Vagina (tissue), 2 donors: ENCODE measurements at regions not wholly inside any gene's neighbourhood (a gene's known extent, or its start where the extent isn't known, plus 50 kb on each side); places are given as distances from the start of the nearest gene placed in this dataset.

Experiments
- DNase-seq, 2 donors: peaks; one replicate each; pipeline ENCODE4 v3.0.0-alpha.2; 2017; ENCODE audit errors: extremely low spot score in 2 of 2
- H3K27ac ChIP-seq: fragments of 200-600 bp; sonication (generic); one replicate; pipeline ENCODE4 v1.5.1; 2019
- H3K27me3 ChIP-seq: fragments of 200-600 bp; sonication (generic); one replicate; pipeline ENCODE4 v1.5.1; 2019
- H3K36me3 ChIP-seq, 2 donors: fragments of 200-600 bp; sonication (generic); one replicate each; pipeline ENCODE4 v1.5.1; 2017 to 2019
- H3K4me1 ChIP-seq: fragments of 200-600 bp; sonication (generic); one replicate; pipeline ENCODE4 v1.5.1; 2019
- H3K4me3 ChIP-seq, 2 donors: fragments of 200-600 bp; sonication (generic); 1 replicate in 1 of 2; 2 replicates in 1 of 2; pipeline ENCODE4 v1.5.1; 2016 to 2019
- H3K9me3 ChIP-seq: fragments of 200-600 bp; sonication (generic); one replicate; pipeline ENCODE4 v1.5.1; 2019
- POLR2A ChIP-seq, 2 donors: fragments of 450-650 bp; IDR thresholded peaks; one replicate each; pipeline ENCODE4 v1.6.1; 2017; ENCODE audit warnings: antibody characterized with exemption in 2 of 2, mild to moderate bottlenecking in 2 of 2, moderate library complexity in 2 of 2
- POLR2AphosphoS5 ChIP-seq, 2 donors: sonication (generic); formaldehyde crosslinking; IDR thresholded peaks; one replicate each; pipeline ENCODE4 v1.9.0; 2017; ENCODE audit warnings: antibody characterized with exemption in 2 of 2, mild to moderate bottlenecking in 2 of 2, low read depth in 1 of 2; ENCODE audit not compliant: insufficient read depth in 1 of 2
- intact Hi-C: fragments of 100-400 bp; cut with DNase I; formaldehyde crosslinking; loops from one replicate; pipeline ENCODE4 v1.15.1; 2023
- TF ChIP-seq, protein P1 (sequence below), 3 experiments: fragments of 450-650 bp in 2 of 3; fragments of 200-600 bp in 1 of 3; sonication (generic) in 1 of 3; IDR thresholded peaks; one replicate each; pipeline ENCODE4 v1.5.1; 2017 to 2019; ENCODE audit warnings: antibody characterized with exemption in 3 of 3, mild to moderate bottlenecking in 2 of 3, moderate library complexity in 2 of 3

DNA sequence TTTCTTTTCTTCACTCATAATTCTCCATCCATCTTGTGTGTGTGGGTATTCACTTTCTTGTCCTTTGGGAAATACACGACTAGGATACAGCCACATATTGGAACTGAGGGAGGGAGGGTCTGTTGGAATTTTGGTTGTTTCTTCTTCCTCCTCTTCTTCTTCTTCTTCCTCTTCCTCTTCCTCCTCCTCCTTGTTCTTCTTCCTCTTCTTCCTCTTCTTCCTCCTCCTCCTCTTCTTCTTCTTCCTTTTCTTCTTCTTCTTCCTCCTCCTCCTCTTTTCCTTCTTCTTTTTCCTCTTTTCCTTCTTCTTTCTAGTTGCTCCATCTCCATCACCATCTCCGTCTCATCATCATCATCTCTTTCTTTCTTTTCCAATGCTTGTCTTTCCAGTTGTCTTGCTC is 1307.3 kb upstream of the ZEB2 start:
- Histone ChIP-seq H3K27ac (no peak overlapping the region), H3K4me3 (no peak overlapping the region), H3K27me3 (no peaks in the 10 kb centered on the region), H3K9me3 (no peaks in the 10 kb centered on the region), H3K4me1 (no peaks in the 10 kb centered on the region), H3K36me3 (no peaks in the 10 kb centered on the region)
- intact Hi-C loops, result no loop called here
- TF ChIP-seq POLR2AphosphoS5 (IDR thresholded peaks at IDR 0.05; ENCODE audit: insufficient read depth in 1 of 2, low read depth in 1 of 2) (no peak), POLR2A (IDR thresholded peaks at IDR 0.05) (no peak)
- TF ChIP-seq, protein P1, sequence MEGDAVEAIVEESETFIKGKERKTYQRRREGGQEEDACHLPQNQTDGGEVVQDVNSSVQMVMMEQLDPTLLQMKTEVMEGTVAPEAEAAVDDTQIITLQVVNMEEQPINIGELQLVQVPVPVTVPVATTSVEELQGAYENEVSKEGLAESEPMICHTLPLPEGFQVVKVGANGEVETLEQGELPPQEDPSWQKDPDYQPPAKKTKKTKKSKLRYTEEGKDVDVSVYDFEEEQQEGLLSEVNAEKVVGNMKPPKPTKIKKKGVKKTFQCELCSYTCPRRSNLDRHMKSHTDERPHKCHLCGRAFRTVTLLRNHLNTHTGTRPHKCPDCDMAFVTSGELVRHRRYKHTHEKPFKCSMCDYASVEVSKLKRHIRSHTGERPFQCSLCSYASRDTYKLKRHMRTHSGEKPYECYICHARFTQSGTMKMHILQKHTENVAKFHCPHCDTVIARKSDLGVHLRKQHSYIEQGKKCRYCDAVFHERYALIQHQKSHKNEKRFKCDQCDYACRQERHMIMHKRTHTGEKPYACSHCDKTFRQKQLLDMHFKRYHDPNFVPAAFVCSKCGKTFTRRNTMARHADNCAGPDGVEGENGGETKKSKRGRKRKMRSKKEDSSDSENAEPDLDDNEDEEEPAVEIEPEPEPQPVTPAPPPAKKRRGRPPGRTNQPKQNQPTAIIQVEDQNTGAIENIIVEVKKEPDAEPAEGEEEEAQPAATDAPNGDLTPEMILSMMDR (IDR thresholded peaks at IDR 0.05), result no peak
- DNase-seq, result no peak

DNA sequence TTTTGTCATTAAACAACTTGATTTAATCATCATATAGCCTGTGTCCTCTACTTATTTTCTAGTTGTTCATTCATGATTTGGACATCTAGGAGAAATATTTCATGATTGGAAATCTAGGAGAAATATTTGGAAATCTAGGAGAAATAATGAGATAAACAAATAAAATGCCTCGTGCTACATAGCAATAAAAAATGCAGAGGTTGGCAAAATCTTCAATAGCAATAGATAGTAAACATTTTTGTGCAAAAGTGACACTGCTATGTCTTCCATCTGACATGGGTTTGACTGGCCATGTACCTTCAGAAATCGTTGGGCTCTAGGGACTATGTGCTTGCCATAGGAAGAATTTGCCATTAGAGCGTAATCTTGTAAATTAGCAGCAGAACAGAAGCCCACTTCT is 1304.5 kb upstream of the ZEB2 start:
- H3K4me1 ChIP-seq, result no peaks in the 10 kb centered on the region
- H3K27ac ChIP-seq, result no peak overlapping the region
- H3K4me3 ChIP-seq, result no peak overlapping the region
- H3K9me3 ChIP-seq, result no peaks in the 10 kb centered on the region
- no peaks in the 10 kb centered on the region for H3K36me3 ChIP-seq
- DNase-seq, result no peak
- no peaks in the 10 kb centered on the region for H3K27me3 ChIP-seq
- TF ChIP-seq POLR2AphosphoS5 (IDR thresholded peaks at IDR 0.05; ENCODE audit: insufficient read depth in 1 of 2, low read depth in 1 of 2) (no peak), POLR2A (IDR thresholded peaks at IDR 0.05) (no peak)
- TF ChIP-seq, protein P1 (IDR thresholded peaks at IDR 0.05), result no peak
- intact Hi-C loops, result no loop called here

DNA sequence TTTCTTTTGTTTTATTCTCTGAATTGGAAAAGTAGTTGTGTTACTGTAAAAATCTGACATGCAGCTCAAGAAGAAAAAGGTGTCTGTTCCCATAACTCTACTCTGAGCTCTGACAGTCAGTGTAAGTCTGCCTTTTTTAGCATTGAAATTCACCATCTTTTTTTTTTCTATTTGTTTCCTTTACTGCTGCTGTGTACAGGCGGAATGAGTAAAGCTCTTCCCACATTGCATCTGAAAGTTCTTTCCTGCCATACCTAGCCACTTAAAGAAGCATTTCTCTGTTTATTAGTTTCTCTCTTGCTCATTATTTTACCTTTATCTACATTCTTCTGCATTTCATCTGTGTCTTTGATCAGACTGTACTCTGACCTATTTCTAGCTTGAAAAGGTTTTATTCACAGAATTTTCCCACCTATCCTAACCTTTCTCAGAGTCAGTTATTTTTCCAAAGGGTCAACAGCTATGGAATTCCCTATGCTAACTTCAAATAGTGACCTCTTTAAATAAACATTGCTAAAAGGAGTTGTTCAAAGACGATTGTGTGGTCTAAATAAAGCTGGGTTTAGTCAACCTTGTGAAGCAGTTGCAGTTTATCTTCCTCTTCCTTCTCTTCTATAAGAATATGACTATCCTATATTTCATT is 1303.1 kb upstream of the ZEB2 start:
- Histone ChIP-seq H3K4me1 (no peaks in the 10 kb centered on the region), H3K27me3 (no peaks in the 10 kb centered on the region), H3K27ac (no peak overlapping the region), H3K36me3 (no peaks in the 10 kb centered on the region), H3K9me3 (no peaks in the 10 kb centered on the region), H3K4me3 (no peak overlapping the region)
- TF ChIP-seq, protein P1 (IDR thresholded peaks at IDR 0.05), result no peak
- TF ChIP-seq POLR2AphosphoS5 (IDR thresholded peaks at IDR 0.05; ENCODE audit: insufficient read depth in 1 of 2, low read depth in 1 of 2) (no peak), POLR2A (IDR thresholded peaks at IDR 0.05) (no peak)
- intact Hi-C loops, result no loop called here
- DNase-seq, result no peak

DNA sequence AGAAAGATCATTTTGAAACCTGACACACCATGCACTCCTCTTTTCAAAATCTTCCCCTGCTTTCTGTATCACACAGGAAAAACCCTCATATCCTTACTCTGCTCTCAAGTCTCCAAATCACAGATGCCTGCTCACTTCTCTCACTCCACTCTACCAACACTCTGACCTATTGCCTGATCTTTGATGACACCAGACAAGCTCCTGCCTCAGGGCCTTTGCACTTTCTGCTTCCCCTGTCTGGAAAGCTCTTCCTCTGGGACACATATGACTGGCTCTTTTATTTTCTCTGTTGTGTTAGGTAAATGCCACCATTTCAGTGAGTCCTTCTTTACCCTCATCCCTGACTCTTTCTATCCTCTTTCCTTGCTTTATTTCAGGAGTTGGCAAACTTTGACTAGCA is 1300.7 kb upstream of the ZEB2 start:
- H3K4me3 ChIP-seq, result no peak overlapping the region
- no peak overlapping the region for H3K27ac ChIP-seq
- no peaks in the 10 kb centered on the region for H3K4me1 ChIP-seq
- DNase-seq, result no peak
- TF ChIP-seq POLR2A (IDR thresholded peaks at IDR 0.05) (no peak), POLR2AphosphoS5 (IDR thresholded peaks at IDR 0.05; ENCODE audit: insufficient read depth in 1 of 2, low read depth in 1 of 2) (no peak)
- TF ChIP-seq, protein P1 (IDR thresholded peaks at IDR 0.05), result no peak
- no peaks in the 10 kb centered on the region for H3K9me3 ChIP-seq
- H3K27me3 ChIP-seq, result no peaks in the 10 kb centered on the region
- no peaks in the 10 kb centered on the region for H3K36me3 ChIP-seq
- intact Hi-C loops, result no loop called here

DNA sequence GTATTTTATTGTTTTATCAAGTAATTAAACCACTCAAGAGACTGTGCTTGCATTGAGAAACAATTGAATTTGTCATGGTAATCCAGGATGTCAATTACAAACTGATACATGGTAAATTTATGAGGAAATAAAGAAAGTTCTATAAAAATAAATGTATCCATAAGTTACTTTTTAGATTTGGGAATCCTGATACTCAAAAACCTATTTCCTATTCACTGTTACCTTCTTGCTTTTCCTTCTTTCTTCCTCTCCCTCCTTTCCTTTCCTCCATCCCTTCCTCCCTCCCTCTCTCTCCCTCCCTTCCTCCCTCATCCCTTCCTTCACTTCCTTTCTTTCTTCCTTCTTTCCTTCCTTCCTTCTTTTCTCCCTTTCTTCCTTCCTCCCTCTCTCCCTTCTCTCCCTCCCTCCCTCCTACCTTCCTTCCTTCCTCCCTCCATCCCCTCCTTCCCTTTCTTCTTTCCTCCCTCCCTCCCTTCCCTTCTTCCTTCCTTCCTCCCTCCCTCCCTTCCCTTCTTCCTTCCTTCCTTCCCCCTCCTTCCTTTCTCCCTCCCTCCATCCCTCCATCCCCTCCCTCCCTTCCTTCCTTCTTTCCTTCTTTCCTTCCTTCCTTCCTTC is 1299.1 kb upstream of the ZEB2 start:
- no peaks in the 10 kb centered on the region for H3K4me1 ChIP-seq

More for the DNA sequence above, 1299.1 kb upstream of the ZEB2 start:
- intact Hi-C loops, result no loop called here
- no peak for DNase-seq
- H3K4me3 ChIP-seq, result no peak overlapping the region
- TF ChIP-seq POLR2A (IDR thresholded peaks at IDR 0.05) (no peak), POLR2AphosphoS5 (IDR thresholded peaks at IDR 0.05; ENCODE audit: insufficient read depth in 1 of 2, low read depth in 1 of 2) (no peak)
- TF ChIP-seq, protein P1 (IDR thresholded peaks at IDR 0.05), result no peak
- H3K27me3 ChIP-seq, result no peaks in the 10 kb centered on the region
- H3K27ac ChIP-seq, result no peak overlapping the region
- no peaks in the 10 kb centered on the region for H3K36me3 ChIP-seq
- H3K9me3 ChIP-seq, result no peaks in the 10 kb centered on the region
